A549 (cell line): ENCODE measurements at regions not wholly inside any gene's neighbourhood (a gene's known extent, or its start where the extent isn't known, plus 50 kb on each side); places are given as distances from the start of the nearest gene placed in this dataset.

ENCODE experiments used
- ATAC-seq, 2 experiments: fragments of 200-7000 bp in 1 of 2; fragments of >200 bp in 1 of 2; cut with Nextera tagmentation in 1 of 2; cut with Tn5 transposase in 1 of 2; 3 replicates each; pipeline versions ENCODE4 v1.8.0 to v1.9.1; 2018 to 2020; ENCODE audit warnings: mild to moderate bottlenecking in 1 of 2, moderate library complexity in 1 of 2
- CTCF ChIA-PET: fragments of 300-600 bp; sonication (Branson Sonifier 250); formaldehyde crosslinking; extraction: SDS; loops from one replicate; lab custom pipeline; 2021; ENCODE audit warnings: antibody characterized with exemption, inconsistent platforms; lab: Yijun Ruan, JAX
- POLR2A ChIA-PET: fragments of 350-600 bp; formaldehyde crosslinking; extraction: SDS; loops from one replicate; lab custom pipeline; 2021; ENCODE audit warnings: antibody characterized with exemption, inconsistent platforms; lab: Yijun Ruan, JAX
- DNase-seq, 2 experiments: peaks; one replicate each; pipeline versions ENCODE4 v3.0.0 to v3.0.0-alpha.2; 2011 to 2016; ENCODE audit warnings: low read depth in 1 of 2, low spot score in 1 of 2
- FAIRE-seq: peaks from 2 replicates; lab custom pipeline; 2011; peaks lifted over from hg19 to GRCh38; lab: Jason Lieb, UNC
- H3K27ac ChIP-seq, 2 experiments: fragments of >200 bp; sonication (Bioruptor Twin); formaldehyde crosslinking; 3 replicates each; pipeline ENCODE4 v1.5.1; 2016 to 2017
- H3K4me1 ChIP-seq: fragments of >200 bp; sonication (Bioruptor Twin); formaldehyde crosslinking; 3 replicates; pipeline ENCODE4 v1.6.1; 2016
- H3K4me2 ChIP-seq: fragments of >200 bp; sonication (Bioruptor Twin); formaldehyde crosslinking; 3 replicates; pipeline ENCODE4 v1.6.1; 2016
- H3K4me3 ChIP-seq: fragments of >200 bp; sonication (Bioruptor Twin); formaldehyde crosslinking; 3 replicates; pipeline ENCODE4 v1.5.1; 2016
- H3K9me3 ChIP-seq: fragments of >200 bp; sonication (Bioruptor Twin); formaldehyde crosslinking; 3 replicates; pipeline ENCODE4 v1.6.1; 2016
- CBX2 ChIP-seq: fragments of 200-600 bp; sonication (generic); IDR thresholded peaks from 2 replicates; pipeline ENCODE4 v1.6.1; 2016; ENCODE audit warnings: low read depth, mild to moderate bottlenecking, borderline replicate concordance
- EHF ChIP-seq: fragments of 250-450 bp; sonication (Bioruptor Pico); IDR thresholded peaks from 2 replicates; pipeline ENCODE4 v1.5.0; 2020; ENCODE audit warnings: mild to moderate bottlenecking
- EHMT2 ChIP-seq: fragments of 200-600 bp; sonication (generic); IDR thresholded peaks from 2 replicates; pipeline ENCODE4 v1.6.1; 2016; ENCODE audit warnings: antibody characterized with exemption, low read depth, mild to moderate bottlenecking, moderate library complexity
- FOXS1 ChIP-seq: fragments of 250-450 bp; sonication (Bioruptor Pico); IDR thresholded peaks from 2 replicates; pipeline ENCODE4 v1.5.0; 2020; ENCODE audit warnings: mild to moderate bottlenecking, moderate library complexity
- GATA3 ChIP-seq: IDR thresholded peaks from 2 replicates; pipeline ENCODE4 v1.6.1; 2012; ENCODE audit warnings: borderline replicate concordance
- HDAC2 ChIP-seq: fragments of 200-600 bp; sonication (generic); IDR thresholded peaks from 2 replicates; pipeline ENCODE4 v1.6.1; 2016
- HOXB13 ChIP-seq: fragments of 250-450 bp; sonication (Bioruptor Pico); IDR thresholded peaks from 2 replicates; pipeline ENCODE4 v1.5.0; 2020; ENCODE audit warnings: low read depth, mild to moderate bottlenecking, moderate library complexity
- HOXB5 ChIP-seq: fragments of 250-450 bp; sonication (Bioruptor Pico); IDR thresholded peaks from 2 replicates; pipeline ENCODE4 v1.5.0; 2020; ENCODE audit warnings: mild to moderate bottlenecking, moderate library complexity
- JUNB ChIP-seq: fragments of >200 bp; sonication (Bioruptor Twin); formaldehyde crosslinking; IDR thresholded peaks from 2 replicates; pipeline ENCODE4 v1.6.1; 2016
- KDM1A ChIP-seq: fragments of 200-600 bp; sonication (generic); IDR thresholded peaks from 2 replicates; pipeline ENCODE4 v1.6.1; 2016; ENCODE audit warnings: low read depth, mild to moderate bottlenecking
- MYC ChIP-seq: IDR thresholded peaks from 2 replicates; pipeline ENCODE4 v1.6.1; 2012; ENCODE audit warnings: mild to moderate bottlenecking, inconsistent platforms, low read length, improper control_type of control experiment, borderline replicate concordance
- NPAS2 ChIP-seq: fragments of 250-450 bp; sonication (Bioruptor Pico); IDR thresholded peaks from 2 replicates; pipeline ENCODE4 v1.8.0; 2022; ENCODE audit warnings: mild to moderate bottlenecking, moderate library complexity, borderline replicate concordance
- POLR2A ChIP-seq: IDR thresholded peaks from 2 replicates; pipeline ENCODE4 v1.6.1; 2012; ENCODE audit warnings: mild to moderate bottlenecking, low read length
- RARB ChIP-seq: fragments of 250-450 bp; sonication (Bioruptor Pico); IDR thresholded peaks from 2 replicates; pipeline ENCODE4 v1.8.0; 2021; ENCODE audit warnings: mild to moderate bottlenecking, moderate library complexity
- SREBF2 ChIP-seq: fragments of 450-650 bp; IDR thresholded peaks from 2 replicates; pipeline ENCODE4 v1.6.1; 2014; ENCODE audit warnings: mild to moderate bottlenecking, moderate library complexity
- USF2 ChIP-seq: fragments of 450-650 bp; IDR thresholded peaks from 2 replicates; pipeline ENCODE4 v1.6.1; 2014; ENCODE audit warnings: antibody characterized with exemption
- ZNF302 ChIP-seq: fragments of 250-450 bp; sonication (Bioruptor Pico); IDR thresholded peaks from 2 replicates; pipeline ENCODE4 v1.9.0; 2021; ENCODE audit warnings: inconsistent platforms, mild to moderate bottlenecking, moderate library complexity
- ZSCAN20 ChIP-seq: fragments of 250-450 bp; sonication (Bioruptor Pico); IDR thresholded peaks from 2 replicates; pipeline ENCODE4 v1.8.0; 2022; ENCODE audit warnings: mild to moderate bottlenecking, moderate library complexity
- WGBS: methylation state at CpG from one replicate; pipeline ENCODE4 v1.1.6; 2017; ENCODE audit errors: missing lambda C conversion rate; 5-methylcytosine and 5-hydroxymethylcytosine counted together
- TF ChIP-seq, protein P1 (sequence below): IDR thresholded peaks from 2 replicates; pipeline ENCODE4 v1.6.1; 2012; ENCODE audit warnings: low read depth, borderline replicate concordance
- TF ChIP-seq, protein P2 (sequence below): fragments of >200 bp; sonication (Bioruptor Twin); formaldehyde crosslinking; IDR thresholded peaks from 2 replicates; pipeline ENCODE4 v1.6.1; 2016

GRCh38 chr5:93100976-93101375, 480.0 kb downstream of the NR2F1-AS1 start:
- POLR2A ChIA-PET = no interaction called here
- ATAC-seq (no peak), FAIRE-seq (no peak), DNase-seq (no peak)
- TF ChIP-seq, protein P1, sequence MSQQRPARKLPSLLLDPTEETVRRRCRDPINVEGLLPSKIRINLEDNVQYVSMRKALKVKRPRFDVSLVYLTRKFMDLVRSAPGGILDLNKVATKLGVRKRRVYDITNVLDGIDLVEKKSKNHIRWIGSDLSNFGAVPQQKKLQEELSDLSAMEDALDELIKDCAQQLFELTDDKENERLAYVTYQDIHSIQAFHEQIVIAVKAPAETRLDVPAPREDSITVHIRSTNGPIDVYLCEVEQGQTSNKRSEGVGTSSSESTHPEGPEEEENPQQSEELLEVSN = no peak
- TF ChIP-seq EHMT2 (no peak), ZSCAN20 (CRISPR knock-in tag) (no peak), SREBF2 (no peak), JUNB (no peak), USF2 (no peak), HDAC2 (no peak), HOXB5 (no peak)
- CTCF ChIA-PET = interaction anchor here (0.6 kb wide), 2 partner anchors 25 to 481 kb away, joined by 3 read pairs; no protein-coding TSS in a partner anchor
- H3K4me3 ChIP-seq = no peak overlapping the region
- no peaks in the 10 kb centered on the region for H3K9me3 ChIP-seq
- H3K4me2 ChIP-seq = no peak overlapping the region
- no peak overlapping the region for H3K27ac ChIP-seq
- H3K4me1 ChIP-seq = peaks cover 9% of the 10 kb centered on the region; the same call in 1 of the 3 replicates

DNA sequence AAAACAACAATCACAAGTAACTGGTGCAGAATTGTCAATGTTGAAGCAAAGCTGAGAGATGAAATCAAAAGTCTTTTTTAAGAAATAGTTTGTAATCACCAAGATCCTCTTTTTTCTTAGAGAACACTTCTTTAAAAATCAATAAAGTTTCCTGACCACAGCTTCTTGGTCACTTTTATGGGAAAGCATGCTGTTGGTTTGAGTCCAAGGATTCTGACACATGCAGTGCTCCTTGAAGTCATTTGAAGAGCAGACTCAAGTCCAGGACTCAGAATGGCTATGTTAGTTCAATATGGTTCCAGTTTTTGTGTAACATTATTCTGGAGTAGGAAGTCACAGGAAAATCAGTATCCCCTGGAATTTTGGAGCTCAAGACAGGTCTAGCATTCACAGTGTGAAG, 480.6 kb downstream of the NR2F1-AS1 start:
- Histone ChIP-seq H3K9me3 (no peaks in the 10 kb centered on the region), H3K4me3 (no peak overlapping the region), H3K4me1 (peaks cover 9% of the 10 kb centered on the region; the same call in 1 of the 3 replicates), H3K27ac (no peak overlapping the region), H3K4me2 (0 out of 3 replicates have a peak overlapping the region, but pooled peaks have one; percentile 2)
- ChIA-PET POLR2A (no interaction called here), CTCF (interaction anchor here (0.6 kb wide), 1 partner anchor 18 kb away, joined by 3 read pairs; no protein-coding TSS in a partner anchor)
- ATAC-seq (no peak), DNase-seq (no peak), FAIRE-seq (no peak)
- no peak for TF ChIP-seq USF2
- TF ChIP-seq KDM1A = no peak
- no peak for TF ChIP-seq POLR2A
- no peak for TF ChIP-seq MYC
- TF ChIP-seq EHMT2 = no peak
- TF ChIP-seq CBX2 = no peak
- TF ChIP-seq ZSCAN20 (CRISPR knock-in tag) = no peak
- TF ChIP-seq, protein P2, sequence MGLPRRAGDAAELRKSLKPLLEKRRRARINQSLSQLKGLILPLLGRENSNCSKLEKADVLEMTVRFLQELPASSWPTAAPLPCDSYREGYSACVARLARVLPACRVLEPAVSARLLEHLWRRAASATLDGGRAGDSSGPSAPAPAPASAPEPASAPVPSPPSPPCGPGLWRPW = no peak
- TF ChIP-seq GATA3 = no peak
- TF ChIP-seq HOXB13 (CRISPR knock-in tag) = no peak
- no peak for TF ChIP-seq RARB (CRISPR knock-in tag)
- no peak for TF ChIP-seq NPAS2 (CRISPR knock-in tag)
- TF ChIP-seq EHF (CRISPR knock-in tag) = no peak
- TF ChIP-seq, protein P1 = no peak
- no peak for TF ChIP-seq SREBF2
- no peak for TF ChIP-seq ZNF302 (CRISPR knock-in tag)

DNA sequence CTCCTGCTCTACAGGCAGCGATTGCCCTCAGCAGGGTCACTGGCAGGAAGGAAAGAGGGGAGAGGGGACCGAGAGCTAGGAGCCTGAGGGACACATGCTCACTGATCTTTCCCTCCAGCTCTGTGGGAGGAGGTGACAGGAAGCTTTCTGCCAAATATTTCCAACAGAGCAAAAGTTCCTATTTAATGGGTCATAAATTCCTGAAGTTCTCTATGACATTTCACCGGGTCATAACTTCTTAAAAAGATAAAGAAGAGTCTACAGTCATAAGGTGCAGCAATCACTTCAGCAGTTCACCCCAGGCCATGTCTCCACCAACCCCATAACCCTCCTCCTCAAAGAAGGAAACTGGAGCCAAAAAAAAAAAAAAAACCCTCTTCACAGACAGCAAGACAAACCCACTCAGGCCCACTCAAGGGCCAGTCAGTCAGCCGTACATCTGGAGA, 481.1 kb downstream of the NR2F1-AS1 start:
- Histone ChIP-seq H3K4me3 (no peak overlapping the region), H3K9me3 (no peaks in the 10 kb centered on the region), H3K4me1 (peaks cover 9% of the 10 kb centered on the region; the same call in 1 of the 3 replicates)
- FAIRE-seq (no peak), ATAC-seq (peak in 1 of 2 experiments; percentile 32; a peak in 2 of 6 replicates)
- POLR2A ChIA-PET = no interaction called here
- no peak for TF ChIP-seq FOXS1 (CRISPR knock-in tag)
- TF ChIP-seq GATA3 = 0 out of 2 replicates have a peak, but pooled peaks have one; percentile 29
- TF ChIP-seq, all 56 proteins: peak for 1
- WGBS = 44% methylated on average over 4 of the region's 4 CpGs
- 0 out of 3 replicates have a peak overlapping the region, but pooled peaks have one; percentile 2 for H3K4me2 ChIP-seq
- CTCF ChIA-PET = interaction anchor here (0.6 kb wide), 2 partner anchors 18 to 36 kb away, joined by 3 read pairs; no protein-coding TSS in a partner anchor
- H3K27ac ChIP-seq = peak overlapping the region in 1 of 2 experiments; percentile 47; a peak in 1 of 6 replicates
- DNase-seq = no peak
